Aorta (tissue), 5 donors: ENCODE measurements at regions not wholly inside any gene's neighbourhood (a gene's known extent, or its start where the extent isn't known, plus 50 kb on each side); places are given as distances from the start of the nearest gene placed in this dataset.

Source experiments
- ATAC-seq: fragments of 200-7000 bp; cut with Tn5 transposase; one replicate; pipeline ENCODE4 v1.9.1; 2022; ENCODE audit warnings: moderate library complexity; ENCODE audit not compliant: low FRiP score
- DNase-seq, 2 donors: peaks; one replicate each; pipeline ENCODE4 v3.0.0-alpha.2; 2020
- H3K27ac ChIP-seq, 2 donors: one replicate each; pipeline ENCODE4 v1.5.1; 2013; ENCODE audit warnings: low read length in 2 of 2, mild to moderate bottlenecking in 2 of 2, moderate library complexity in 2 of 2, control low read depth in 1 of 2, inconsistent platforms in 1 of 2, low read depth in 1 of 2
- H3K27me3 ChIP-seq, 2 donors: one replicate each; pipeline ENCODE4 v1.6.1; 2013; ENCODE audit warnings: control low read depth in 1 of 2, low read length in 1 of 2, mild to moderate bottlenecking in 1 of 2, moderate library complexity in 1 of 2; ENCODE audit not compliant: insufficient read depth in 2 of 2, control insufficient read depth in 1 of 2
- H3K36me3 ChIP-seq, 2 donors: one replicate each; pipeline ENCODE4 v1.6.1; 2013; ENCODE audit warnings: control low read depth in 1 of 2, low read length in 1 of 2, mild to moderate bottlenecking in 1 of 2; ENCODE audit not compliant: insufficient read depth in 2 of 2, control insufficient read depth in 1 of 2
- H3K4me1 ChIP-seq, 2 donors: one replicate each; pipeline ENCODE4 v1.6.1; 2013; ENCODE audit warnings: low read length in 2 of 2, control low read depth in 1 of 2, mild to moderate bottlenecking in 1 of 2, moderate library complexity in 1 of 2; ENCODE audit not compliant: insufficient read depth in 2 of 2, control insufficient read depth in 1 of 2
- H3K4me3 ChIP-seq, 2 donors: one replicate each; pipeline ENCODE4 v1.5.1; 2013; ENCODE audit warnings: low read length in 2 of 2, control low read depth in 1 of 2, mild to moderate bottlenecking in 1 of 2
- H3K9me3 ChIP-seq: one replicate; pipeline ENCODE4 v1.6.1; 2013; ENCODE audit warnings: mild to moderate bottlenecking, low read length; ENCODE audit not compliant: control insufficient read depth
- WGBS, 2 donors: extraction: QIAGEN DNeasy Blood & Tissue Kit; methylation state at CpG; one replicate each; pipeline ENCODE4 v1.1.7; 2013; 5-methylcytosine and 5-hydroxymethylcytosine counted together
- intact Hi-C, 2 donors: fragments of 100-400 bp; cut with DNase I; formaldehyde crosslinking; loops; one replicate each; pipeline versions ENCODE4 v1.14.2 to v1.15.0; 2022
- donor health status: healthy with polysubstance abuse.
- donor health status: Bipolar disorder and iron deficiency.
- donor health status: DM: no; HTN: no; CAD: no.
- donor health status: DM: no; HTN: no; CAD: no.
- donor health status: DM: yes; HTN: yes; CAD: no.

DNA sequence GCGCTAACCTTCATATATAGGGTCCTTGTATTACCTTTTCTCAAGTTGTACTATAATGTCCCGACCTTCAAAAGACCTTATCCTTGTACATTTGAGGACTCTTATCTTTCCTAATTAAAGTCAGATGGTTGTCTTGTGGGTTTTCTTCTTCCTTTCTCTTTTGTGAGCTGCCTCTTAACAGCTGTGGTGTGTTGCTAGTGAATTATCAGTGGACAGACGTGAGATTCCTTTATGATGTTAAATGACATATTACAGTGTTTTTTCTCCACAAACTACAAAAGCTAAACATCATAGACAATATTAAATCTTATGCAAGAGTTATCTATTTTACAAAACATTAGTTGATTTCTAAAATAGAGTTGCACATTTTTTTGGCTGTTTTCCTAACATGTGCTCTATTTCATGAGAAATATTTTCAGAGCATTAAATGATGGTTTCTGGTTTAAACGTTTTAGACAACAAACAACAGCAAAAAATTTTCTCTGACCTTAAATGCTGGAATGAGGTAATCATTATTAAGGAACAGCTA, 272.2 kb upstream of the NPVF start:
- Histone ChIP-seq H3K36me3 (peaks cover 0 to under 1% of the 10 kb centered on the region in 2 donors), H3K4me3 (no peak overlapping the region), H3K27me3 (no peaks in the 10 kb centered on the region), H3K27ac (no peak overlapping the region), H3K4me1 (no peaks in the 10 kb centered on the region), H3K9me3 (no peaks in the 10 kb centered on the region)
- intact Hi-C loops: no loop called here
- 70 to 77% methylated on average over 4 of the region's 4 CpGs for WGBS, 2 donors
- ATAC-seq: no peak
- DNase-seq: no peak

DNA sequence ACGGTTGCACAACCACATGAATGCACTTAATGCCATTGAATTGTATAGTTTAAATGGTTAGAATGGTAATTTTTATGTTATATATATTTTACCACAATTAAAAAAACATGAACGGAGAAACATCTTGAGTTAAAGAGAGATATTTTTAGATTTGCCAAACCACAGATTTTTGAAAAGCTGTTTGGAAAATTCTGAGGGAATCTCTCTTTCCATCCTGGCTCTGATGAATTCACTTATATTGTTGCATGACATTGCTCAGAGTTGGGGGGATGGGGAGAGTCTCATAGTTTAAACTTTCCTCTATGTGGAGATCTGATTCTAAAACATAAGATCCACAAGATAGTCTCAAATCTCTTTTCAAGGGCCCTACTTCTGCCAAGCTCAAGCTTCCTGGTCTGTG, 275.0 kb upstream of the NPVF start:
- H3K27me3 ChIP-seq: peaks cover 0 to 2% of the 10 kb centered on the region in 2 donors
- no peaks in the 10 kb centered on the region for H3K4me1 ChIP-seq
- 54 to 70% methylated on average over 2 of the region's 2 CpGs for WGBS, 2 donors
- peaks cover 0 to 2% of the 10 kb centered on the region in 2 donors for H3K36me3 ChIP-seq
- DNase-seq (no peak), ATAC-seq (no peak)
- intact Hi-C loops: no loop called here
- H3K4me3 ChIP-seq: no peak overlapping the region
- H3K27ac ChIP-seq: no peak overlapping the region
- no peaks in the 10 kb centered on the region for H3K9me3 ChIP-seq

DNA sequence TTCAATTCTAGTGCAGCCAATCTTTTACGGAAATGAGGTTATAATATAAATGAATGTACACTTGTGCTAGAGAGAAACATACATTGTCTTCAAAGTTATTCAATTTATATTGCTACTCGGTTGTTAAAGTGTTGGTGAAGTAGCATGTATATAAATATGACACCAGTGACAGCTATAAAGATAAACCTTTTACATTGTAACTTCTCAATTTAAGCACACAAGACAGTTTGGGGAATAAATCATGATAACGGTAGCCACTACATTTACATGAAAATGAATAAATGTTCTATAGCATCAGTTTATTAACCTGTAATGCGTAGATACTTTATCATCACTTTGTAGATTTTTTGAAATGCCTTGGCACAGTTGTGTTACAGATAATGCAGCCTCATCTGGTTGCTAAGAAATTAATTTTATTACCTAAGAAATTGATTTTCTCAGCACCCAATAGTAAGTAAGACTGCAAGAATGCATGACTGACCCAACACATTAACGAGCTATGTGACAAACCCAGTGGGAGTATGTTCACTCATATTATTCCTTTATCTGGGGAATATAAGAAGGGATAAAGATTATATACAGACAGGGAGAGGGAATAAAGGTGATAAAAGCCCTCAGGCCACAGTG, 283.9 kb upstream of the NPVF start:
- Histone ChIP-seq H3K27me3 (no peaks in the 10 kb centered on the region), H3K4me3 (no peak overlapping the region), H3K4me1 (no peaks in the 10 kb centered on the region), H3K36me3 (no peaks in the 10 kb centered on the region), H3K27ac (no peak overlapping the region), H3K9me3 (no peaks in the 10 kb centered on the region)
- intact Hi-C loops: no loop called here
- WGBS, 2 donors: 87 to 92% methylated on average over 5 of the region's 5 CpGs
- DNase-seq: no peak
- ATAC-seq: no peak

DNA sequence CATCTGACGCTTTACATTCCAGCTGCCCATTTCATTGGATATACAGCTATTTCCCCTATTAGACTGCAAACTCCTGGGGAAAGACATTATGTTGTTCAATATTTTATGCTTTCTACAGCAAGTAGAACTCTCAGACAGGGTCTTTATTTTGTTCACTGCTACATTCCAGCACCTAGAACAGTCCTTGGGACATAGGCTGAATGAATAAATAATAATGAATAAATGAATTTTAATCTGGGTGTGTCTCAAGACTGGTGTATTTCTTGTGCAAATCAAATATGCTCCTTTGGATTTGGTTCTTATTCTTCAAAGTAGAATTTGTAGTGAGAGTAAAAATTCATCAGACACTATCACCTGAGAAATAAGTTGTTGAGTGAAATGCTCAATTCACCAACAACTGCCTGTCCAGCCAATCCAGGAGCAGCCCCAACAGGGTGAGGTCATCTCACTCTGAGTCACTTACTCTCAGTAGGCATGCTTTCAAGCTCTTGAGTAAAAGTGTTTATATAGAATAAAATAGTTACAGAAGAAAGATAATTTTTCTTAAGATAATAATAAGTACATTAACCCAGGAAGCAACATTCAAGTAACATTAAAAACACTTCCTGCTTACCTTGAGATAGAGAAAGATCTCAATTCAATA, 287.5 kb upstream of the NPVF start:
- intact Hi-C loops: no loop called here
- Histone ChIP-seq H3K27me3 (no peaks in the 10 kb centered on the region), H3K27ac (no peak overlapping the region), H3K4me3 (no peak overlapping the region), H3K9me3 (no peaks in the 10 kb centered on the region), H3K4me1 (no peaks in the 10 kb centered on the region), H3K36me3 (no peaks in the 10 kb centered on the region)
- DNase-seq: no peak
- WGBS, 2 donors: 95 to 96% methylated on average over 1 of the region's 1 CpG
- ATAC-seq: no peak

DNA sequence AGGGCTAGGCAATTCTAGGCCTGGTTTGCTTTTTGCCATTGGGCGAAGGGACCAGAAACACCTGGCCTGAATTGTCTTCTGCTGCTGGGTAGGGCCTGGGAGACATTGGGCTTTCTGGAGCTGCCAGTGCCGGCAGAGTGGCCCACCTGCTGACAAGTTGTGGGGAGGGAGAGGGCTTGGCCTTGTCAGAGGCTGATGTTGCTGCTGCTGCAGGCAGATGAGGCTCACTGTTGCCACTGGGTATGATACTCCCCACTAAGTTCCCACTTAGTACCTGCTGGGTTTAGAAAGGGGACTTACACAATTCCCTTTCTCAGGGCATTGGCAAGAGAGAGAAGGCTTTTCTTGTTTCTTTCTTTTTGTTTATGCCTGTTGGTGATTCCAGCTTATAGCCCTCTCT, 289.6 kb upstream of the NPVF start:
- no peaks in the 10 kb centered on the region for H3K27me3 ChIP-seq
- no peak for ATAC-seq
- no peak overlapping the region for H3K27ac ChIP-seq
- H3K9me3 ChIP-seq: no peaks in the 10 kb centered on the region
- intact Hi-C loops: no loop called here
- H3K4me1 ChIP-seq: no peaks in the 10 kb centered on the region
- no peak overlapping the region for H3K4me3 ChIP-seq
- no peak for DNase-seq
- no peaks in the 10 kb centered on the region for H3K36me3 ChIP-seq
- WGBS, 2 donors: 97 to 99% methylated on average over 2 of the region's 2 CpGs

DNA sequence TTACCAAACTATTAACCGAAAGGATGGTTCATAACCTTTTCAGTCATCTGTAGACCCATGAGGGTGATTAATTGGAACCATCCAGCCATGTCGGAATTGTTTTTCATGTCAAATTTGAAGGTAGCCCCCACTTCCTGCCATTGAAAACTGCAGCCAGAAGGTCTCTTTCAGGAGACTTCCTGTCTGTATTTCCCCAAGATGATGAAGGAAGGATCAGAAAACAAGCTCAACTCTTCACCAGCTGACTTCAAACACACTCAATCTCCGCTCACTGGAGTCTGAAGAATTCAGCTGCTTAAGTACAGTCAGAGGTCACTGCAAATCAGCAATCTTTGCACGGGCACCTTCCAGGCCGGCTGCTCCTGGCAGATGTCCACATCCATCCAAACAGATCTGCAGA, 291.7 kb upstream of the NPVF start:
- Histone ChIP-seq H3K4me3 (no peak overlapping the region), H3K9me3 (no peaks in the 10 kb centered on the region), H3K27me3 (no peaks in the 10 kb centered on the region), H3K27ac (no peak overlapping the region), H3K36me3 (no peaks in the 10 kb centered on the region), H3K4me1 (no peaks in the 10 kb centered on the region)
- DNase-seq (no peak), ATAC-seq (no peak)
- 71 to 76% methylated on average over 5 of the region's 5 CpGs for WGBS, 2 donors
- intact Hi-C loops: no loop called here

DNA sequence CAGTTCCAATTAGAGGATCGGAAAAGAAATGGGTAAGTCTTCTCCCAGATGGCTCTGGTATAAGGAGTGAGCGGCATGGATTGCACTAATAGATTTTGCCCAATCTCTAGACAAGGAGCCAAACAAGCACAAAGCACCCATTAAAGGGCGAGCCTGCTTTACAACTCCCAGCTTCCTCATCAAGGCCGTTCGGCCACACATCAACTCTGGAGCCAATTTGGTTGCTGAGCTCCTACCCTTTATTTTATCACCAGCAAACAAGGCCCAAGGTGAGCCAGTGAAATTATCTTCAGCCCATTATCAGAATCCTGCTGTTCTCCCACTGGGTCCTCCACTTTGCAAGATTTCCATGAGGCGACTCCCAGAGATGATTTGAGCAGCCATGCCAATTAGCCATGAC, 292.2 kb upstream of the NPVF start:
- Histone ChIP-seq H3K27me3 (no peaks in the 10 kb centered on the region), H3K4me1 (no peaks in the 10 kb centered on the region), H3K9me3 (no peaks in the 10 kb centered on the region), H3K36me3 (no peaks in the 10 kb centered on the region), H3K27ac (no peak overlapping the region), H3K4me3 (no peak overlapping the region)
- ATAC-seq (no peak), DNase-seq (no peak)
- 96% methylated on average over 6 of the region's 6 CpGs for WGBS, 2 donors
- intact Hi-C loops: no loop called here

DNA sequence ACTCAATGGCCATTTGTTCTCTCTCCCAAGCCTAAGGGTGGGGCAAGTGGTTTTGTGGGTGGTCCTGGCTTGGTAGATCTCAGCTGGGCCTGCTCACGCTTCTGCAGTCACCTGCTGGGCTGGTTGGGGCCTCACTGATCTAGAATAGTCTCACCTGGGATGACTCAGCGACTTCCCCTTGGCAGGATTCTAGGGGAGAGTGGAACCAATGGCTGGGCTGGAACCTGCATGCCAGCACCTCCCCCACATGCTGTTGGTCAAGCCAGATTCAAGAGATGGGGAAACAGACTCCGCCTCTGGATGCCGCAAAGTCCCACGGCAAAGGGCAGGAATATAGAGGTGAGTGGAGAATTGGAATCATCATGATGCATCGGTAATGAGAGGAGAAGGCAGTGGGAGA, 292.9 kb upstream of the NPVF start:
- H3K9me3 ChIP-seq: no peaks in the 10 kb centered on the region
- ATAC-seq: no peak
- no peaks in the 10 kb centered on the region for H3K36me3 ChIP-seq
- WGBS, 2 donors: 97 to 98% methylated on average over 6 of the region's 6 CpGs
- H3K27me3 ChIP-seq: no peaks in the 10 kb centered on the region
- H3K27ac ChIP-seq: no peak overlapping the region
- H3K4me3 ChIP-seq: no peak overlapping the region
- DNase-seq: no peak
- intact Hi-C loops: no loop called here
- H3K4me1 ChIP-seq: no peaks in the 10 kb centered on the region

DNA sequence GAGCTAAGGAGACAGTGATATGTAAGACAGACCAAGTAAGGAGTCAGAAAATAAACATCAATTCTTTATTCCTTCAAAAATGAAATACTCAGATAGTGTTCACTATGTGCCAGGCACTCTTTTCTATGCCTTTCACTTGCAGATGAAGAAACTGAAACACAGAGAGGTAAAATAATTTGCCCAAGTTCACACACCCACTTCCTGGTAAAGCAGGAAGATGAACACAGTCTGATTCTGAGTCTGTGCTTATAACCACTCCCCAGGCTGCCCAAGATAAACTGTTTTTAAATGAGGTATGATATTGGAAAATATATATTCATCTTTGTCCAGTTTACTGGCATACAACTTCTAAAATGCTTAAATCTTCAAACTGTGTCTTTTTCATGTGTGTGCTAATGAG, 294.4 kb upstream of the NPVF start:
- ATAC-seq: no peak
- Histone ChIP-seq H3K4me1 (no peaks in the 10 kb centered on the region), H3K4me3 (no peak overlapping the region), H3K36me3 (no peaks in the 10 kb centered on the region), H3K9me3 (no peaks in the 10 kb centered on the region), H3K27me3 (no peaks in the 10 kb centered on the region), H3K27ac (no peak overlapping the region)
- no peak for DNase-seq
- intact Hi-C loops: no loop called here
